SW480 (cell line): ENCODE measurements at regions not wholly inside any gene's neighbourhood (a gene's known extent, or its start where the extent isn't known, plus 50 kb on each side); places are given as distances from the start of the nearest gene placed in this dataset.

ENCODE experiments used
- DNase-seq: peaks from one replicate; pipeline ENCODE4 v3.0.0-alpha.2; 2016; ENCODE audit warnings: low spot score

DNA sequence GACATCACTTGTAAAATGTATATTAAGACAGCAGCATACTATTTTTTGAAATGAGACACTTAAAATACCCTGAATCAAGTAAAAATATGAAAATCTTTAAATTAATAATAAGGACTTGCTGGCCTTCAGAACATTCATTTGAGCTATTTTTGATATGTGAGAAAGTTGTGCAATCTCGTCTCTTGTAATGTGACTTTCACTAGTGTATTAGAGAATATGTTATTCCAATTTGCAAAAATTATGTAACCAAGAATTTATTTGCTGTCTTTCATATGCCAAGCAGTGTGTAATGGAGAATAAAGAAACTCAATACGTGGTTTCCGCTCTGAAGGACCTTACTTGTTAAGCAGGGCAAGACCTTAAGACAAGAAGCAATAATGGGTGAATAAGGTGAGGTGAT lies 375.0 kb upstream of the RUNX1 start:
- DNase-seq: no peak

DNA sequence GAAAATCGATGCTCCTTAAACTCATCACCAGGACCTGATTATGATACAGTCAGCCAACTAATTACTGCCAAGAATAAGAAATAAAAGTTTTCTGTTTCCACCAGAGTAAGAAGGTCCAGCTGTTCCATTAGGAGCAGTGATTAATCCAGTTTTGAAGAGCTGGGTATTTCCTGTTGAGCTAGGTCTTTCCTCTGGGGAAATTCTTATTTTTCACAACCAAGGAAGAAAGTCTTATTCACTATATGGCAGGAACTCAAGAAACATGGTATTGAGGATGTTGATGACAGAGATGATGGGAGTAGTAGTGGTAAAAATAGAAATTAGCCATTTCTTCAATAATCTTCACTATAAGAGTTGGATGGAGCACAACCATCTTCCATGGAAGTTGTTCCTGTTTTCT lies 374.6 kb upstream of the RUNX1 start:
- DNase-seq: no peak

DNA sequence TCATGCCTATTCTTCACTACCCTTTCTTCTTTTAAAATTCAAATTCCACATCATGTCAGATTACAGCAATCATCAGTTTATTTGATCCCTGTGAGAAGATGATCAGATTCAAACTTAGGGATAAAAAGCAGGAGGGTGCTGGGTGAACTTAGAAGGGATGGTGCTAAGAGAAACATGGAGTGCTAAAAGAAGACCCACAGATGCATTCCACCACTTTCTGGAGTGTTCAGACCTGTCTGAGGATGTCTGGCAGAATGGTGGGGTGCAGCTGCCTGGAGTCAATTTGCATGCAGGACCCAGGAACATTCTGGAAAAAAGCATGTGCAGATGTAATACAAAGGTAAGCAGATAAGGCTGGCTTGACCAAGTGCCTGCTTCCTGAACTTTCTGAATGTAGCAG lies 372.9 kb upstream of the RUNX1 start:
- no peak for DNase-seq

DNA sequence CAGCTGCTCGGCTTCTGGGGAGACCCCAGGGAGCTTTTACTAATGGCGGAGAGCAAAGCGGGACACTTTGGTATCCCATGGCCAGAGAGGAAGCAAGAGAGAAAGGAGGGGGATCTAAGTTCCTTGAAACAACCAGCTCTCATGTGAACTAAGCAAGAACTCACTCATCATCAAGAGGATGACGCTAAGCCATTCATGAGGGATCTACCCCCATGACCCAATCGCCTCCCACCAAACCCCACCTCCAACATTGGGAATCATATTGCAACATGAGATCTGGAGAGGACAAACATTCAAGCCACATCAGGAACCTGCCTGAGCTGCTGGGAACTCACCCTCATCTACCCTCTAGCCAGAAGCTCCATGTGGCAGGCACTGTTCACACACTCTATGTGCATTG lies 372.1 kb upstream of the RUNX1 start:
- DNase-seq: no peak

DNA sequence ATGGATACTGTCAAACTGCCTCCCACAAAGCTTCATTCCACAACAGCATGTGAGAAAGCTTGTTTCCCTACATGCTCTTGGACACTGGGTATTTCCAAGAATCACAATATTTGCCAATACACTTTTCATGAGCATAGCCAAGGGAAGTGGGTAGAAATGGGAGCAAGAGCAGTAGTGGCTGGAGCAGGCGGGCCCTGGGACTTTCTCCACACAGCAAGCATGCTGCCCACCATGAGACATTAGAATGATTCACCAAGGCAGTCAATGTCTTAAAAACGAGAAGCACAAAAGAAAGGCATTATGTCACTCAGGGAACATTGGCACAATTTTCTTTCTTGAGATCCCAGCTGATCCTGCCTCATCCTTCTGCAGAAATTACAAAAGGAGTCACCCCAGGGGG lies 371.6 kb upstream of the RUNX1 start:
- DNase-seq: no peak

DNA sequence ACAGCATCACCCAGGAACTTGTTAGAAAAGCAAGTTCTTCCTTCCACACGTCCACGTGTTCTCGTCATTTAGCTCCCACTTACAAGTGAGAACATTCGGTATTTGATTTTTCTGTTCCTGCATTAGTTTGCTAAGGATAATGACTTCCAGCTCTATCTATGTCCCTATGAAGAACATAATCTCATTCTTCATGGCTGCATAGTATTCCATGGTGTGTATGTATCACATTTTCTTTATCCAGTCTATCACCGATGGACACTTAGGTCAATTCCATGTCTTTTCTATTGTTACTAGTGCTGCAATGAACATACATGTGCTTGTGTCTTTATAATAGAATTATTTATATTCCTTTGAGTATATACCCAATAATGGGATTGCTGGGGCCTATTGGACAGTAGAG lies 368.7 kb upstream of the RUNX1 start:
- DNase-seq: no peak

DNA sequence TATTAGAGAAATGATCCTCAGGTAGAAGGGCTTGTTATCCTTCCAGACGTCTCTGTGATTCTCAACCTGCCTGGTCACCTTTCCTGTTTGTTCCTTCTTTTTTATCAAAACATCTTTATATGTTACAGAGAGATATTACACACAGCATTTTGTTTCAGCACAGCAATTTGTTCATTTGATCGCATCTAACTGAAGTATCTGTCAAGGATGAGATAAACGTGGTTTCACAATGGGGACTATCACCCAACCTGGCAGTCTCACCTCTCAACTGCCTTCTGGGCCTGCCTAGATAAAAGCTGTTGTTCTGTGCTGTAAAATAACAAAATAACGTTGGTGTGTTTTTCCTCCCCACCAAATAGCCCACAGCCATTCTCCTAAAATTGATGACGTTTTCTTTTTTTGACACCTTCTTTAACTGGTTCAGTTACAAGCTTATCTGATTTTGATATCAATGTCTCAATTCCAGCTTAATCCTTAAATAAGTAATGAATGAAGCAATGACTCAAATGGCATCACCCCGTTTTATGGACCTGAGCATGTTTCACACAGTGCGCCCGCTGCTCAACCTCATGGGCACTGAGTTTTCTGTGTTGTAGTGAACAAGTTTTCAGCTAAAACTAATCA lies 367.9 kb upstream of the RUNX1 start:
- no peak for DNase-seq

DNA sequence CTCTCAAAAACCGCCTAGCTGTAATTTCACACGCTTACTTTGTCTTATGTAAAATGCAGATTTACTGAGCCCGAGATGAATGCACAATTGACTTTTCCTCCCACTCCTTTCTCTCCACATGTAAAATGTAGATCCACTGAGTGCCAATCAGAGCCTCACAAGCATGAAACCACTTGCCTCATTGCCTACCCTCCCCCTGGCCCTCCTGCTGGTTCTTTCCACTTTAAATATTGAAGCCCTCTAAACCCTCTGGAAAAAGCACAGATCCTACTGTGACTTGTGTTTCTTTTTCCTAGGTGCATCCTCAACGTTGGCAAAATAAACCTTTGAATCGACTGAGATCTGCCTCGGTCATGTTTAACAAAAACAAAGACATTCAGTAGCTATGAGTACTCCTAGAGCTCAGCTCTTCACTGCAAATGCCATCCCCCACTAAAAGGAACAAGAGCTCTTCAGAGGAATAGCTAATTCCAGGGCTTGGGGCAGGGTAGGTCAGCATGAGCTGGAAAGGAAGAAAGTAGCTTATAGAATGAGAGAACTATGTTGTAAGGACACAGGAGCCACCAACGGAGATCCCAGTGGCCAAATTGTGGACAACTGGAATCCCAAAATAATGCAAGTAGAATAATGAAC lies 365.5 kb upstream of the RUNX1 start:
- DNase-seq: no peak

DNA sequence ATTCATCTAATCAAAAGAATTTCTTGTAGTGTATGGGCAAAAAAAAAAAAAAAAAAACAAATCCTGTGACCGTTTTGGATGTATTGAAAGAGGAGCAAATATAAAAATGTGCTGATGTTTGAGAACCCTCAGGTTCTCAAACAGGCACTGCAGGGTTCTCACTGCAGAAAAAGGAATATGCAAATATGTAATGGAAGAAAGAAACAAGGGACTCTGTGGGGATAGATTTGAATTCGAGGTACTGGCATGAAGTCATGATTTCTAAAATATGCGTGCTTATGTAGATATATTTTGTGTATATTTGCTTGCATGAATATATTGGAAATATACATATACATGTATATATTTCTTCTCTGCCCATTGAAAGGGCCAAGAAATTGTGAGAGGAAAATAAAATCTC lies 365.0 kb upstream of the RUNX1 start:
- DNase-seq: no peak

DNA sequence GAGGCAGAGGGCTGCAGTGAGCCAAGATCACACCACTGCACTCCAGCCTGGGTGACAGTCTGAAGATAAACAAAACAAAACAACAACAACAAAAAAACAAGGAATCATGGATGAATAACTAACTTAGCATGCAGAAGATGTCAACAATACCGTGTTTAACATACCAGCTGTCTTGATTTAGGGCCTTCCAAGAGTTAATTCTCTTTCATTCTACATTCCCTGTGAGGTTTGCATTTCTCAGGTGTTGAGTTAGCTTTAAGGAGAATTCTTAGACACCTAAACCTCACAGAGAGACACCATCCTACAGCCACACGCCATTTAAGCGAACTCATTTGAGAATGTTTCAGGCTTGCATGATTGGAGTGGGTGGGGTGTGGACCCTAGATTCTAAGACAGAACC lies 363.1 kb upstream of the RUNX1 start:
- DNase-seq: no peak

DNA sequence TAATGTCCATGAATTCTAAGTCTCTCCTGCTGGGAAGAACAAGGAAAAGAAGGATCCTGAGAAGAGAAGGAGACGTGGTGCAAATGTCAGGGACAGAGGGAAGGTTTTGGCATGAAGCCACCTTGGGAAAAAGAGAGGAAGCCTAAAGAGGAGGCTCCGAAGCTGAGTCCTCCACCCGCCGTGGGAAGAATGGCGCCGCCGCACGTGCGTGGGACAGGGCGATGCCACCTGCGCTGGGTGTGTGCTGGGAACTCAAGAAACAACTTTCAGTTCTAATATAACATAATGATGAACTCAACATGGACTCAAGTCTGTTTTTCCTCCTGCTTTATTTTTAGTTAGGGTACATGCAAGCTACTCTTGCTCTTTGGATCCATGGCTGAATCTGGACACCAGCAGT lies 362.3 kb upstream of the RUNX1 start:
- DNase-seq: no peak

DNA sequence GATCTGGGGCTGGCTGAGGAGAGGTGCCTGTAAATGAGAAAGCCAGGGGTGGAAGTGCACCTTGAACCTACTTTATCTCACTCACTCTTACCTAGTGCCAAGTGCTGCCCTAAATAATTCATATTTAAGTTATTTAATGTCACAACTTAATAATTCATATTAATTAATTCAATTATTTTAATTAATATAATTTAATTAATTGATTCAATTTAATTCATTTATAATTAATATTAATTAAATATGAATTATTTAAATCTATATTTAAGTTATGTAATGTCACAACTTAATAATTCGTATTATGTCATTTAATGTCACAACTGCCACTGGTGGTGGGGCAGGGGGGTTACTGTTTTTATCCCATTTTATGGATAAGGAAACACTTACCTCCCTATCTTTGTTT lies 361.6 kb upstream of the RUNX1 start:
- DNase-seq: no peak

DNA sequence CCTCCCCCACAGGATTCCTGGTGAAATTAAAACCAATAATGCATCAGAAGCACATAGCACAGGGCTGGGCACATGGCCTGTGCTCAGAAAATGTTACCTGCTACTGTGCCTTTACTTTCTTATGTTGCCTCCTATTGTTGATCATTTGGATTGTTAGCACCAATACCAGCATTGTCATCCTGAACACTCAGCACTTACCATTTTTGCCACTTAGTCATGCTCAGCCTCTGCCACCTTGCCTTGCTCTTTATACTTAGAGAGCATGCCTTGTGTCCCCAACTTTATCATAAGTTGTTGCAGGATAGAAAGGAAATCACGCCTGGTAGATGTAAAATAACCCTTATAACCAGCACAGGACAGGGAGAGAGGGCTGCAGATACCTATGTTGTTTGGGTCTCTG lies 361.0 kb upstream of the RUNX1 start:
- no peak for DNase-seq

DNA sequence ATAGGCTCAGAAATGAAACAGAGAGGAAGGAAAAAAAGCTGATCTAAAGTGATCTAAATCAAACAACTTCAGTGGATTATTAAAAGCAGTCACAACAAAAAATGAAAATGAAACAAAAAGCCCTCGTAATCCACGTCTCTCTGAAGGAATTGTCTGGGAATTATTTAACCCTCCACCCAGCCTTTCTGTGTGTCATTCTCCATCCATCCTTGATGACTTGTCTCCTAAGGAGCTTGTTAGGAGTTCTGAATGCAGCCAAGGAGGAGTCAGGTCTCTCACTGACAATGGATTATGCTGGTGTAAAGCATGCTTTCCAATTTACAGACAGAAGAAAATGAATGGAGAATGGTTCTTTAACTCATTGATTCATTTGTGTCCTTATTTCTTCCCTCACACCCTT lies 359.3 kb upstream of the RUNX1 start:
- no peak for DNase-seq

DNA sequence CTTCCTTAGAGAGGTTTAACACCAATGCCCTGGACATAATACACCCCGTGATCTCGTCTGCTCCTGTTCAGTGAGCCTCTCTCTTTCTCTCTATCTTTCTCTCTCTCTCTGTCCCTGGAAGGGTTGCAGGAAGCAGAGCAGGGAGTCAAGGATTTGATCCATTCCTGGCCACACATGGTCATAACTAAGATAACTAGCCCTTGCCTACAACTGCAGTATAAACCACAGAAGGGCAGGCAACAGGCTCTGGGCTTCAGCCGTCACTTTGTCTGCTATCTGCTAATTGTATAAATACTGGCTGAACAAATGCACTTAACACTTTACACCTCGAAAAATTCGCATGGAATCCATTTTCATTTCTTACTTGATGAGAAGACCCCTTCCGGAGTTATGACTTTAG lies 357.5 kb upstream of the RUNX1 start:
- DNase-seq: no peak

DNA sequence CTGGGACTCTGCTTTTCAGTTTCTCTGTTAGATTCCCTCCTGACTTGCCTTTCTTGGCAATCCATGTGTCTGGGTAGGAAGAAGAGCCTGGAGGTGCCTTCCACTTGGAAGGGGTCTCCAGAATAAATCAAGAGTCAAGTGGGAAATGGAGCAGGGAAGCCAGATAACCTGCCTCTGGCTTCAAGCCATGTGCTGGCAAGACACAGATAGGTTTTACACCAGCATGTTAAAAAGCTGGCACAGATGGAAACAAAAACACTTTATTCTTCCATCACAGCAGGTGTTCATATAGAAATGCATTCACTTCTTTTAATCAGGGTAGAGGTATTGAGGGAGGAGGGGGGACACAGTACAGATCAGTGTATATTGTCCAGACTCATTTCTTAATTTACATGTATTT lies 356.9 kb upstream of the RUNX1 start:
- DNase-seq: no peak

DNA sequence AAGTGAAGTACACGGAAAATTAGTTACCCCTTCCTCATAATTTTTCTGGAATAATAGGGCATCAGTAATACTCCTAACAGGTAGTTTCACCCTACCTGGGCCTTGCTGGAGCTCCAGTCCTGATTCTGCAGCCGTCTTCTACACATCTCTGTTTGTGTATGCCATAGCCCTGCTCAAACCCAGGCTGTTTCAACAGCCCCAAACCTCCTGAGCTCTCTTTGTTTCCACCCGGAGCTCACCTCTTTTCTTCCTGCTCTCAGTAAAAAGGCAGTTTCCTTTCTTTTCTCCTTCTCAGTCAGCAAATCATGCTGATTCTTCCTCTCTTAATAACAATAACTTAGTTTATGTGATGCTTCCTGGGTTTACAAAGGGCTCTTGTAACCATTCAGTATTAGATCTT lies 355.1 kb upstream of the RUNX1 start:
- DNase-seq: no peak

DNA sequence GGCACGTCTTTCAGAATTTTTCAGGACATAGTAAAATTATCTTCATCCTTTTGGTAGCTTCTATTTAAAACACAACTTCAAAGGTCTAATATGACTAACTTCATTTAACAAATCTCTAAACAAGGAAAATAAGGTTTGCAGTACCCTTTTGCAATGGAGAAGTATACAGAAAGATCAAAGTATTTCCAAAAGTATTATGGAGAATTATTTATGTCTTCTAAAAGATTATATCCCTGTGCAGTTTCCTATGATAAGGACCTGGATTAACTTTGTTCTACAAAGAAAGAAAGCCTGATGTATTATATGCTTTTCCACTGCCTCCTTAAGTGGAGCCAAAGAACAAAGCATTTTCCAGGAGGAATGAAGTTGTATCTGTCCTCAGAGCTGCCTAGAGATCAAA lies 353.0 kb upstream of the RUNX1 start:
- DNase-seq: no peak

DNA sequence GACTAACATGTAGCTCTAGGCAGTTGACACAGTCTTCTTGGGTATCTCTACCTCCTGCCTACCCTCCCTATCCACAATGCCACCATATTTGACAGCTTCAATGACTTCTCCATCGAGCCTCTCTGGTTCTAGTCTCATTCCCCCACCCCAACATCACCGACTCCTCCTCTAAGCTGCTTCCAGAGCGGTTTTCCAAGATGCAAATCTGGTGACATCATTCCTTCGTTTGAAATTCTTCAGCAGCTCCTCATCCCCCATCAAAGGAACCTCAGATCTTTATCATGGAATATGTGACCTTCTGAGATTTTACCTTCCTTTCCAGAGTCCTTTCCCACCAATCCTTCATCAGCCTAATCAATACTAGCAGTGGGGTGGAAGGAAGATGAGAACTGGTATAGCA lies 352.4 kb upstream of the RUNX1 start:
- no peak for DNase-seq

DNA sequence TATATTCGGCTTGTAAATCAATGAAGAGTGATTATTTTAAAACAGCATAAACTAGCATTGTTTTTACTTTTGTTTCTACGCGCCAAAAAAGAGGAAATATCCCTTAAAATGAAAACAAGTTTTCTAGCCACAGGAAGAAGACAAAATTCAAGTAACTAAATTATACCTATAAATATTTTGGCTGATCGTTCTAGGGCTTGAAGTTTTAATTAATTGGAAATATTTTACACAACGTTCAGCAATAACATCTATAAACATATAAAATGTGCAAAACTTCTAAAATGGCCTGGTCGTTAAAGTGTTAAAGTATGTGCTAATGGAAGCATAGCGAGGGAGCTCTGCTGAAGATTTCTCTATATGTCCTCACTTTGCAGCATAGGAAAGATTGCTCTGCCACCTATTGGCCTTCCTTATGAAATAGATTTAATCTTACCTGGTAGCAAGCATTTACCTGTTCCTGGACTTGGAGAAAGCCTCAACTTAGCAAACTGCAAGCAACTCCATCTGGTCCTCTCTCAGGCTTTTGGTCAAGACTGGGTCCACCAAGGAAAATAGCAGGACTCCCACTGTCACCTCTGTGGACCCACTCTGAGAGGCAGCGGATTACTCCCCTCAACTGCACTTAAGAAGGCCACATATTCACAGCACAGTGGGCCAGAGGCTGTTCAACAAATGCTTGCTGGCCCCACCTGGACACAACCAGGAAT lies 351.3 kb upstream of the RUNX1 start:
- DNase-seq: peak; percentile 95

DNA sequence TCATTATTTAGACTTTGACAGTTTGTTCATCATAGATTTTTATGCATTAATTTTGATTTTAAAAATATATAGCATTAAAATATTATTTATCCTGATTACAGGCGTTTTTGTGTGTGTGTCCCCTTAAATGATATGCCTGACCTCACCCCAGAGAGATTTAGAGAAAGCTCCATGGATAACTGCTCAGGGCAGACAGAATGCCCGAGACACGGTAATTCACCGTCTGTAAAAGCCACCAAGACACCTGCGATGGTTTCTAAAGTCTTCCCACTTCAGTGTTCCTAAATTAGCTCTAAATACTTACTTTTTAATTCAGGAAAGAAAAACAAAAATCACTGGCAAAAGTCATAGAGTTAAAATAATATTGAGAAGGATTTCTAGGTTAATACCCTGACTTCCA lies 350.6 kb upstream of the RUNX1 start:
- DNase-seq: peak; percentile 23

DNA sequence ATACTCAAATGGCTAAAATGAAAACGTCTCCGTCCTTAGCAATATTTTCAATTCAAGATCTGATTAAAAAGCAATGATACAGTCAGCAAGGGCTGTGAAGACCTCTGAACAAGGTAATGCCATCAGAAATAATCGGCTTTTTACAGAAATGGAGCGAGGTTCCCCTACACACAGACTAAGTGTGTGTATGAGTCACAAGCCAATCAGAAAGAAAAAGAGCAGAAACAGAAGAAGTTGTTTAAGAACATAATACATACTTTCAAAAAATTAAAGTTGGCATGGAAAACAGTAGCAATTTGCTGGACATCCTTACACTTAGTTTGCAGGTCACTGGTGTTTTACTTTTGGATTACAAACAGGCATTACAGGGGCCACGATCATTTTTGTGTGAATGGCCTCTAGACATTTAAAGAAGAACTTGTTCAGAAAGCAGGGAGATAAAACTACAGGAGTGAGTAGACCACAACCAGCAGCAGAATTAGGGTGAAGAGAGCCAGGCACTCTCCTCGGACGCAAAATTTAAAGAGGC lies 350.0 kb upstream of the RUNX1 start:
- peak; percentile 29 for DNase-seq

DNA sequence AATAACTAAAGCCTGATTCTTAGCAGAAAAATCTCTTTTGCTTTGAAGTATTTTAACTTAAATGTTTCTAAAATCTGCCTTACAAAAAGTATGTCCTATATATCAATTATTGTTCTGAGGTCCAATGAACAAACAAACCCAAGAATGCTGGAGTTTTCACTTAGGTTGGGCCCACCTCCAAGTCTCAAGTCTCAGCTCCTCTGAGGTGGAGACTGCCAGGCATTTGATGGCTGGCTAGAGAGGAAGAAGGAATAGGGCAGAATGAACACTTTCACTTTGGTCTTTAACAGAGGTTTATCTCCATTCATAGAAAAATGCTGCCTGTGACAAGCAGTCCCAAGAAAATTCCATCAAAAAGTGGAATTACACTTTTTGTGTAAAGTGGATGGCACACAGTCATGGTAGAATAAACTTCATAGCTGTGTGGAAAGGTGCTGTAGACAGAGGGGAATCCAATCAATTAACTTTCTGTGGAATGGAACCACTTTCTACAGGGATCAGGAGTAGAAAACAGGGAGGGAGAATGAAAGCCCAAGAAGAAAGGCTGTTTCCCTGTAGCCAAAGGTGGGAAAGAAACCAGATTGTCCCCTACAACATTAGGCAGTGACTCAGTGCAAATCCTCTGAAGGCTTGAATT lies 349.4 kb upstream of the RUNX1 start:
- peak; percentile 36 for DNase-seq
